ENCODE measurements at regions not wholly inside any gene's neighbourhood (a gene's known extent, or its start where the extent isn't known, plus 50 kb on each side); places are given as distances from the start of the nearest gene placed in this dataset.

- no peak for TF ChIP-seq ZMIZ1 (IDR thresholded peaks at IDR 0.05; ENCODE audit: low read depth in 2 of 2, low read length in 2 of 2)
- no peak for TF ChIP-seq JUNB (CRISPR knock-in tag; conservative IDR thresholded peaks at IDR 0.05)
- no peak for TF ChIP-seq ZNF695 (CRISPR knock-in tag; IDR thresholded peaks at IDR 0.05)
- TF ChIP-seq ETV5 (CRISPR knock-in tag; IDR thresholded peaks at IDR 0.05; ENCODE audit: low read depth) = no peak
- no peak for TF ChIP-seq MXI1 (IDR thresholded peaks at IDR 0.05; ENCODE audit: low read depth, low read length)
- no peak for TF ChIP-seq SETDB1 (IDR thresholded peaks at IDR 0.05; ENCODE audit: low read length)
Observed at GRCh38 chr18:64202210-64202836, 53.4 kb upstream of the LINC00305 start (continued).

- Histone ChIP-seq H2AFZ (ENCODE audit: low read depth, low read length) (no peak overlapping the region), H3K36me3 (ENCODE audit: control insufficient read depth, insufficient read depth, low read length) (no peaks in the 10 kb centered on the region), H3K9me3 (replicated peaks; ENCODE audit: control insufficient read depth, insufficient read depth, low read depth, low read length) (no peaks in the 10 kb centered on the region), H3K9ac (ENCODE audit: insufficient read depth in 1 of 2, low read depth in 2 of 2, low read length in 2 of 2) (no peak overlapping the region), H3K4me2 (ENCODE audit: insufficient read depth, low read length) (no peak overlapping the region), H3K27me3 (ENCODE audit: control insufficient read depth in 2 of 2, insufficient read depth in 2 of 2, low read length in 2 of 2) (no peaks in the 10 kb centered on the region), H4K20me1 (replicated peaks; ENCODE audit: control insufficient read depth, insufficient read depth, low read length) (no peaks in the 10 kb centered on the region), H3K9me1 (ENCODE audit: control insufficient read depth, insufficient read depth, low read length) (no peaks in the 10 kb centered on the region), H3K4me3 (no peak overlapping the region), H3K4me1 (replicated peaks in 1 of 2; ENCODE audit: control insufficient read depth in 2 of 2, insufficient read depth in 2 of 2, low read length in 2 of 2) (no peaks in the 10 kb centered on the region), H3K27ac (ENCODE audit: extremely low read depth, low read depth, low read length) (no peak overlapping the region), H3K79me2 (ENCODE audit: control insufficient read depth, insufficient read depth, low read length) (no peaks in the 10 kb centered on the region)
- no TSS peak for BruUV-seq (replicated peaks)
- FAIRE-seq (no peak), DNase-seq (ENCODE audit: extremely low read depth in 1 of 4, low spot score in 3 of 4) (no peak), ATAC-seq (no peak)
- TF ChIP-seq ZNF511 (CRISPR knock-in tag; IDR thresholded peaks at IDR 0.05) (no peak), SIX5 (IDR thresholded peaks at IDR 0.05; ENCODE audit: borderline replicate concordance in 1 of 2, insufficient read depth in 1 of 2, low read depth in 1 of 2, low read length in 2 of 2) (no peak), SIN3A (IDR thresholded peaks at IDR 0.05; ENCODE audit: borderline replicate concordance in 2 of 2, control insufficient read depth in 1 of 2, low read depth in 2 of 2, low read length in 2 of 2) (no peak), MXI1 (IDR thresholded peaks at IDR 0.05; ENCODE audit: low read depth, low read length) (no peak), BRCA1 (IDR thresholded peaks at IDR 0.05) (no peak), BRCA1 (CRISPR knock-in tag; IDR thresholded peaks at IDR 0.05) (no peak), ZNF75A (CRISPR knock-in tag; IDR thresholded peaks at IDR 0.05) (no peak), PCBP1 (IDR thresholded peaks at IDR 0.05; ENCODE audit: low read depth, low read length, poor library complexity, severe bottlenecking) (no peak)
- ChIA-PET CTCF (ENCODE audit: low intra/inter-chr PET ratio) (no interaction called here), POLR2A (no interaction called here)
- in situ Hi-C loops (cut with MboI) = no loop called here
- intact Hi-C loops (cut with micrococcal nuclease) = no loop called here
- WGBS (ENCODE audit: insufficient coverage, low coverage, missing lambda C conversion rate) = 0% methylated on average over 2 of the region's 2 CpGs
Observed at GRCh38 chr18:64201781-64202180, 52.9 kb upstream of the LINC00305 start.

Data from K562 (cell line).